GM13976 (cell line): ENCODE measurements at regions not wholly inside any gene's neighbourhood (a gene's known extent, or its start where the extent isn't known, plus 50 kb on each side); places are given as distances from the start of the nearest gene placed in this dataset.

Experiments used
- DNase-seq: peaks from one replicate; pipeline ENCODE4 v3.0.0; 2012; ENCODE audit warnings: low spot score
- CTCF ChIP-seq: IDR thresholded peaks from 2 replicates; pipeline ENCODE4 v1.5.1; 2012; ENCODE audit warnings: borderline replicate concordance, mild to moderate bottlenecking; ENCODE audit not compliant: insufficient read depth; ENCODE audit errors: extremely low read depth, missing control alignments, control extremely low read depth
- in situ Hi-C: fragments of 300-500 bp; cut with MboI; formaldehyde crosslinking; loops from one replicate; pipeline ENCODE4 v1.12.0; 2022; ENCODE audit warnings: low sequenced_read_pairs, mixed read lengths, inconsistent platforms; ENCODE audit not compliant: unreplicated experiment

- in situ Hi-C loops, result no loop called here
- TF ChIP-seq CTCF, result no peak
- no peak for DNase-seq
These were observed 137.6 kb upstream of the CMC1 start for GRCh38 chr3:28103861-28104260.

GRCh38 chr3:28104896-28105534, 136.4 kb upstream of the CMC1 start:
- no peak for DNase-seq
- in situ Hi-C loops, result no loop called here
- no peak for TF ChIP-seq CTCF

GRCh38 chr3:28109829-28110228, 131.6 kb upstream of the CMC1 start:
- in situ Hi-C loops, result no loop called here
- no peak for TF ChIP-seq CTCF
- DNase-seq, result no peak

- in situ Hi-C loops, result no loop called here
- no peak for DNase-seq
- TF ChIP-seq CTCF, result no peak
These were observed 130.6 kb upstream of the CMC1 start for GRCh38 chr3:28110869-28111268.

GRCh38 chr3:28114893-28115292, 126.5 kb upstream of the CMC1 start:
- TF ChIP-seq CTCF, result no peak
- in situ Hi-C loops, result no loop called here
- no peak for DNase-seq

GRCh38 chr3:28115316-28115715, 126.1 kb upstream of the CMC1 start:
- no peak for DNase-seq
- in situ Hi-C loops, result no loop called here
- TF ChIP-seq CTCF, result no peak
